GM12872 (cell line): ENCODE measurements at regions not wholly inside any gene's neighbourhood (a gene's known extent, or its start where the extent isn't known, plus 50 kb on each side); places are given as distances from the start of the nearest gene placed in this dataset.

Experiments used
- TF ChIP-seq, protein P1 (sequence below): IDR thresholded peaks from 3 replicates; pipeline ENCODE4 v1.5.1; 2011; ENCODE audit warnings: low read depth, mild to moderate bottlenecking, low read length, moderate library complexity; ENCODE audit not compliant: insufficient read depth

DNA sequence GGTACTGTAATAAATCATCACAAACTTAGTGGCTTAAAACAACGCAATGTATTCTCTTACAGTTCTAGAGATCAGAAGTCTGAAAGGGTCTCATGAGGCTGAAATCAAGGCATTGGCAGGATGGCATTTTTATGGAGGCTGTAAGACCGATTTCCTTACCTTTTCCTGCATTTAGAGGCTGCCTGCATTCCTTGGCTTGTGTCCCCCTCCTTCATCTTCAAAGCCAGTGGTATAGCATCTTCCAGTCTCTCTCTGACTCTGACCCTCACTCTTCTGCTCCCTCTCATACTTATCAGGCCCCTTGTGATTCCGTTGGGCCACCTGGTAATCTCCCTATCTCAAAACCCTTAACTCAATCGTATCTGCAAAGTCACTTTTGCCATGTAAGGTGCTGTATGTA lies 258.2 kb upstream of the JADE1 start:
- TF ChIP-seq, protein P1, sequence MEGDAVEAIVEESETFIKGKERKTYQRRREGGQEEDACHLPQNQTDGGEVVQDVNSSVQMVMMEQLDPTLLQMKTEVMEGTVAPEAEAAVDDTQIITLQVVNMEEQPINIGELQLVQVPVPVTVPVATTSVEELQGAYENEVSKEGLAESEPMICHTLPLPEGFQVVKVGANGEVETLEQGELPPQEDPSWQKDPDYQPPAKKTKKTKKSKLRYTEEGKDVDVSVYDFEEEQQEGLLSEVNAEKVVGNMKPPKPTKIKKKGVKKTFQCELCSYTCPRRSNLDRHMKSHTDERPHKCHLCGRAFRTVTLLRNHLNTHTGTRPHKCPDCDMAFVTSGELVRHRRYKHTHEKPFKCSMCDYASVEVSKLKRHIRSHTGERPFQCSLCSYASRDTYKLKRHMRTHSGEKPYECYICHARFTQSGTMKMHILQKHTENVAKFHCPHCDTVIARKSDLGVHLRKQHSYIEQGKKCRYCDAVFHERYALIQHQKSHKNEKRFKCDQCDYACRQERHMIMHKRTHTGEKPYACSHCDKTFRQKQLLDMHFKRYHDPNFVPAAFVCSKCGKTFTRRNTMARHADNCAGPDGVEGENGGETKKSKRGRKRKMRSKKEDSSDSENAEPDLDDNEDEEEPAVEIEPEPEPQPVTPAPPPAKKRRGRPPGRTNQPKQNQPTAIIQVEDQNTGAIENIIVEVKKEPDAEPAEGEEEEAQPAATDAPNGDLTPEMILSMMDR: no peak

DNA sequence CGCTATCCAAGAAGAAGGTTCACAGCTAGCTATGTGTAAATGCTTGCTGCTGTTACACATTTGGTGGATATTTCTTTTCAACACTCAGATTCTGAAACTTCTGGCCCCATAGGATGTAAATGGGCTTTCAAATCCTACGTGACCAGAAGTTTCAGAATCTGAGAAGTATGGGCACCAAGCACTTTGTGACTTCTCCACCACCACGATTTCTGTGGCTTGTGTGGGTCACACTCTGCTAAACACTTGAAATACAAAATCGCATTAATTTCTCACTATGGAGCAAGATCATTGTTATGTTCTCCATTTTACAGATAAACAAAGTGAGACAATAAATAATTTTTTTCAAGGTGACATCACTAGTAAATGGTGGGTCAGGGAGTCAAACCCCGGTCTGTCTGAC lies 259.4 kb upstream of the JADE1 start:
- TF ChIP-seq, protein P1: no peak

DNA sequence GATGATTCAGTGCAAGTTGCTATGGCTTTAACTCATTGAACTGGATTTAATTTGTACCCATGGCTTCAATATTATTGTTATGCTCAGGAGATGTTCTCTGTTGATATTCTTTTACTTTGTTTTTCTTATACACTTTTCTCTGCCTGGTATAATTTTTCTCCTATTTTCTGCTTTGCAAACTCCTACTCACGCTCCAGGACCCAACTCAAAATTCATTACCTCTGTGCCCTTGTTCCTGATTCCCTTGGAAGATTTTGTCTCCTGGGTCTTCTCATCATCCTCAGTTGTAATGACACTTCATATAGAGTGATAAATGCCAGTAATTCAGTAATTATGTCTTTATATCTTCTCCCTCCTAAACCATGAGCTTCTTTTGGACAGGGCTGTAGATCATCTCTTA lies 259.9 kb upstream of the JADE1 start:
- TF ChIP-seq, protein P1: no peak

DNA sequence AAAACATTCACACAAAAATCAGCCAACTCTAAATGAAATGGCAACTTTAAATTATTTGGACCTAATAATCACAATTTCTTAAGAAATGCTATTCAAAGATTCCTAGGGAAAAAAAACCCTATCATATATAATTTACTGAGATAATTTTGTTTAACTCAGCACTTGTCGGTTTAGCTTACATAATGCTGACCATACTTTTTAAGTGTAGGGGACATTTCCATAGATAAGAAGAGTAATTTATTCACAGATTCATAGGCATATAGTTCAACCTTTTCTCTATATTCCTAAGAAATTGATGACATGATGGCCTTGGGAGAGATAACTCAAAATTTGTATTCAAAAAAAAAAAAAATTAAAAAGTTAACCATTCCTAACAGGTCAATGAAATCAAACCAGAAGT lies 260.8 kb upstream of the PGRMC2 start:
- TF ChIP-seq, protein P1: no peak

DNA sequence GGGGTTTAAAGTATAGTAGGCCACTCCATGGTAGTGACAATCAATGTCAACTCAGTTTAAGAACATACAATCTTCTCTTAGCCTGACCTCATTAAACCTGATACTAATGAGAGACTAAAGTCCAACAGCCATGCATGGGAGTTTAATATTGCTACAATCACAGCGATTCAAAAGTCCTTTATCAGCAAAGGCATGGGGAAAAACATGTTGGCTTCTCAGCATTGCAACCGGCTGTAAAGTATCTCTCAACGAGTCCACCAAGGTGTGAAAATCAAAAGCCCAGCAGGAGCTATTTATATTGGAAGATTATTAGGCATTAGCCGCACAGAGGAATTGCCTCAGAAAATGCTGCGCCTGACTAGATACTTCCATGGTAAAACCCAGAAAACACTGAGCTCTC lies 256.7 kb upstream of the PGRMC2 start:
- TF ChIP-seq, protein P1: no peak

DNA sequence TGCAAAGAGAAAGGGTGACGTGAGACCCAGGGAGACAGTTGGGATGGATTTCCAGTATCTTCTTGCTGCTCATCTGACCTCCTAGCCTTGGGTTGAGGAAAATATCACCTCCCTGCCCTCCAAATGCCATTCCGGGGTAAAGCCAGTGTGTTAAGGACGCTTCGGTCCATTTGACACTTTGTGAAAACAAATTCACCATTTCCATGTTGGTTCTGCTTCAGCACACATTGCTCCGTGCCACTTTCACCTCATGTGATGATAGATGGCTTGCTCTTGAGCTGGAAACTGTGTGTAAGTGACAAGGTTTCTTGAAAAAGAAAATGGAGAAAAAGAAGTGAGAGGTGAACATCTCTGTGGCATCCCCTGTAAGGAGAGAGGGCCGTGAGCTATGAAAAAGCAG lies 256.1 kb upstream of the PGRMC2 start:
- TF ChIP-seq, protein P1: no peak

DNA sequence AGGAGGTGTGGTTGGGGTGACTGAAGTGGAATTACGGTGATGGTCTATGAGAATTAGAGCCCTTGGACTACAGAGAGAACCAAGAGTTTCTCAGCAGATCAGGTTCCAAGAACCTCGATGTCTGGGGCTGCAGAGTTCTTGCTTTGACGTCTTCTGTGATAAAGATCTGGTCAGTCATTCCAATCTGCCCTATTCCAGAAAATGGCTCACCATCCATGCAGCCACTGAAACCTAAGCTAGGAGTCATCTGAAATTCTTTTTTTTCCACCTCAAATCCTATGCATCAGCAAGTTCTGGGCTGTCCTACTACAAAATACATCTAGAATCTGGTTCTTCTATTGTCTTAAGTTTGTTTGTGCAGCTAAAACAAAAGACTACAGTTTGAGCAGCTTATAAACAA lies 254.4 kb upstream of the PGRMC2 start:
- TF ChIP-seq, protein P1: no peak

DNA sequence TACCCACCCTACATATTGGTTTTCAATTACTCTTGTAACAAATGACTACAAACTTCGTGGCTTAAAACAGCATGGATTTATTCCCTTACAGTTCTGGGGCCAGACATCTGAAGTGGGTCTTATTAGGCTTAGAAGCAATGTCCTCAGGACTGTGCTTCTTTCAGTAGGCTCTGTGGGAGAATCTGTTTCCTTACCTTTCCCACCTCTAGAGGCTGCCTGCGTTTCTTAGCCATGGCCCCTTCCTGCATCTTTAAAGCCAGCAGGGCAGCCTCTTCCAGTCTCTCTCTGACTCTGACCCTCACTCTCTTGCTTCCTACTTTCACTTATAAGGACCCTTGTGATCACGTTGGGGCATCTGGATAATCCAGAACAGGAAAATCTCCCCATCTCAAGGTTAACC lies 252.5 kb upstream of the PGRMC2 start:
- TF ChIP-seq, protein P1: no peak
